ENCODE measurements at regions not wholly inside any gene's neighbourhood (a gene's known extent, or its start where the extent isn't known, plus 50 kb on each side); places are given as distances from the start of the nearest gene placed in this dataset.
"Not testable (repeated sequence)": the region's sequence is repeated elsewhere in the genome, so short reads cannot be mapped to it uniquely, and the experiment has no call there.

GRCh38 chr5:16291474-16291873, 111.9 kb upstream of the MARCHF11 start:
- Histone ChIP-seq H3K36me3 (no peaks in the 10 kb centered on the region), H3K27me3 (no peaks in the 10 kb centered on the region), H3K4me3 (no peak overlapping the region), H3K9me3 (no peaks in the 10 kb centered on the region), H3K27ac (no peak overlapping the region), H3K4me1 (no peaks in the 10 kb centered on the region)
- TF ChIP-seq POLR2AphosphoS5 (IDR thresholded peaks at IDR 0.05; ENCODE audit: insufficient read depth in 1 of 2, low read depth in 1 of 2) (no peak), POLR2A (IDR thresholded peaks at IDR 0.05) (no peak)
- TF ChIP-seq, protein P1, sequence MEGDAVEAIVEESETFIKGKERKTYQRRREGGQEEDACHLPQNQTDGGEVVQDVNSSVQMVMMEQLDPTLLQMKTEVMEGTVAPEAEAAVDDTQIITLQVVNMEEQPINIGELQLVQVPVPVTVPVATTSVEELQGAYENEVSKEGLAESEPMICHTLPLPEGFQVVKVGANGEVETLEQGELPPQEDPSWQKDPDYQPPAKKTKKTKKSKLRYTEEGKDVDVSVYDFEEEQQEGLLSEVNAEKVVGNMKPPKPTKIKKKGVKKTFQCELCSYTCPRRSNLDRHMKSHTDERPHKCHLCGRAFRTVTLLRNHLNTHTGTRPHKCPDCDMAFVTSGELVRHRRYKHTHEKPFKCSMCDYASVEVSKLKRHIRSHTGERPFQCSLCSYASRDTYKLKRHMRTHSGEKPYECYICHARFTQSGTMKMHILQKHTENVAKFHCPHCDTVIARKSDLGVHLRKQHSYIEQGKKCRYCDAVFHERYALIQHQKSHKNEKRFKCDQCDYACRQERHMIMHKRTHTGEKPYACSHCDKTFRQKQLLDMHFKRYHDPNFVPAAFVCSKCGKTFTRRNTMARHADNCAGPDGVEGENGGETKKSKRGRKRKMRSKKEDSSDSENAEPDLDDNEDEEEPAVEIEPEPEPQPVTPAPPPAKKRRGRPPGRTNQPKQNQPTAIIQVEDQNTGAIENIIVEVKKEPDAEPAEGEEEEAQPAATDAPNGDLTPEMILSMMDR (IDR thresholded peaks at IDR 0.05) = no peak
- intact Hi-C loops (cut with DNase I) = no loop called here
- DNase-seq (ENCODE audit: extremely low spot score in 2 of 2) = no peak

DNA sequence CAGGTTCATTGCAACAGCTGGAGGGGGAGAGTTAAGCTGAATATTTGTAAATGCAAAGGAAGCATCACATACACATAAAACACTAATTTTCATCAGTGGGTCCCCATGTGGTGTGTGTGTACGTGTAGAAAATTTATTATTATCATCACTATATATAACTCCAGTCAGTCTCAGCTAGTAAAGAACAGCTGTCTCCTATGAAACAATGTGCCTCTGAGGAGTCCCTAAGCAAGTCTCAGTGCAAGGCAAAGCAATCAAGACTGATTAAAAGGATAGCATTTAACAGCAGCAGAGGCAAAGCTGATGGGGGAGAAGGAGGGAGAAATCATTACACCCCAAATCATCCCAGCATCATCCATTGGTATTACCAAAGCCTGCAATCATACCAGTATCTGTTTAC, 104.2 kb upstream of the MARCHF11 start:
- Histone ChIP-seq H3K9me3 (no peaks in the 10 kb centered on the region), H3K4me1 (no peaks in the 10 kb centered on the region), H3K27me3 (no peaks in the 10 kb centered on the region), H3K36me3 (no peaks in the 10 kb centered on the region), H3K27ac (no peak overlapping the region), H3K4me3 (no peak overlapping the region)
- TF ChIP-seq POLR2AphosphoS5 (IDR thresholded peaks at IDR 0.05; ENCODE audit: insufficient read depth in 1 of 2, low read depth in 1 of 2) (no peak), POLR2A (IDR thresholded peaks at IDR 0.05) (no peak)
- TF ChIP-seq, protein P1 (IDR thresholded peaks at IDR 0.05) = no peak
- DNase-seq (ENCODE audit: extremely low spot score in 2 of 2) = no peak
- intact Hi-C loops (cut with DNase I) = no loop called here

DNA sequence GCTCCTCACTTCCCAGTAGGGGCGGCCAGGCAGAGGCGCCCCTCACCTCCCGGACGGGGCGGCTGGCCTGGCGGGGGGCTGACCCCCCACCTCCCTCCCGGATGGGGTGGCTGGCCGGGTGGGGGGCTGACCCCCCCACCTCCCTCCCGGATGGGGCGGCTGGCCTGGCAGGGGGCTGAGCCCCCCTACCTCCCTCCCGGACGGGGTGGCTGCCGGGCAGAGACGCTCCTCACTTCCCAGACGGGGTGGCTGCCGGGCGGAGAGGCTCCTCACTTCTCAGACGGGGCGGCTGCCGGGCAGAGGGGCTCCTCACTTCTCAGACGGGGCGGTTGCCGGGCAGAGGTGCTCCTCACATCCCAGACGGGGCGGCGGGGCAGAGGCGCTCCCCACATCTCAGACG, 97.3 kb upstream of the MARCHF11 start:
- H3K36me3 ChIP-seq; H3K4me1 ChIP-seq; H3K9me3 ChIP-seq; H3K27ac ChIP-seq; H3K4me3 ChIP-seq; H3K27me3 ChIP-seq; intact Hi-C loops (cut with DNase I); DNase-seq (ENCODE audit: extremely low spot score in 2 of 2): not testable (repeated sequence)

GRCh38 chr5:16271851-16272250, 92.3 kb upstream of the MARCHF11 start:
- Histone ChIP-seq H3K36me3 (no peaks in the 10 kb centered on the region), H3K27ac (no peak overlapping the region), H3K9me3 (no peaks in the 10 kb centered on the region), H3K4me1 (no peaks in the 10 kb centered on the region), H3K4me3 (no peak overlapping the region), H3K27me3 (no peaks in the 10 kb centered on the region)
- intact Hi-C loops (cut with DNase I) = no loop called here
- TF ChIP-seq POLR2AphosphoS5 (IDR thresholded peaks at IDR 0.05; ENCODE audit: insufficient read depth in 1 of 2, low read depth in 1 of 2) (no peak), POLR2A (IDR thresholded peaks at IDR 0.05) (no peak)
- TF ChIP-seq, protein P1 (IDR thresholded peaks at IDR 0.05) = no peak
- no peak for DNase-seq (ENCODE audit: extremely low spot score in 2 of 2)

GRCh38 chr5:16265141-16265540, 85.5 kb upstream of the MARCHF11 start:
- no peaks in the 10 kb centered on the region for H3K27me3 ChIP-seq
- H3K4me3 ChIP-seq = no peak overlapping the region
- H3K9me3 ChIP-seq = no peaks in the 10 kb centered on the region
- no peaks in the 10 kb centered on the region for H3K36me3 ChIP-seq
- no peaks in the 10 kb centered on the region for H3K4me1 ChIP-seq
- TF ChIP-seq POLR2A (IDR thresholded peaks at IDR 0.05) (no peak), POLR2AphosphoS5 (IDR thresholded peaks at IDR 0.05; ENCODE audit: insufficient read depth in 1 of 2, low read depth in 1 of 2) (no peak)
- TF ChIP-seq, protein P1 (IDR thresholded peaks at IDR 0.05) = no peak
- H3K27ac ChIP-seq = no peak overlapping the region
- no peak for DNase-seq (ENCODE audit: extremely low spot score in 2 of 2)
- intact Hi-C loops (cut with DNase I) = no loop called here

DNA sequence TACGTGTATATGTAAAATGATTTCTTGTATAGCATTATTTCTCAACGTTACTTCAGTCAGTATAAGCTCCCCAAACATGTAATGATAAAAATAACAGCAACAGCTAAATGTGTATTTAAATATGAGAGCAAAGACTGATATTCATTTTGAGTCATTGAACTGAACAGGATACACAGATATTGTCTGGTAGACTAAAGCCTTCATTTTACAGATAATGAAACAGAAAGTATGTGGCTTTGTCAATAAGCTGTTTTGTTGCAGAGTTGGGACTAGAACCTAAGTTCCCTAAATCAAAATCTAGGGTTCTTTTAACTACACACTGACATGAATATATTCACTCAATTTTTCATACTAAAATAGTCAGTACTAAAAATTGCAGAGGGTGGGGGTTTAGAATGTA, 80.4 kb upstream of the MARCHF11 start:
- H3K9me3 ChIP-seq = no peaks in the 10 kb centered on the region
- H3K36me3 ChIP-seq = no peaks in the 10 kb centered on the region
- no peak overlapping the region for H3K4me3 ChIP-seq
- TF ChIP-seq, protein P1 (IDR thresholded peaks at IDR 0.05) = no peak
- TF ChIP-seq POLR2AphosphoS5 (IDR thresholded peaks at IDR 0.05; ENCODE audit: insufficient read depth in 1 of 2, low read depth in 1 of 2) = no peak
- no peak for TF ChIP-seq POLR2A (IDR thresholded peaks at IDR 0.05)
- no peaks in the 10 kb centered on the region for H3K27me3 ChIP-seq
- H3K4me1 ChIP-seq = no peaks in the 10 kb centered on the region
- H3K27ac ChIP-seq = no peak overlapping the region
- intact Hi-C loops (cut with DNase I) = no loop called here
- DNase-seq (ENCODE audit: extremely low spot score in 2 of 2) = no peak

All from vagina (tissue), 2 donors.